Activated T-cell treated with anti-CD3 and anti-CD28 coated beads, Interleukin-2, amount 50 U/mL, for 4 hours (primary cell): ENCODE measurements at regions not wholly inside any gene's neighbourhood (a gene's known extent, or its start where the extent isn't known, plus 50 kb on each side); places are given as distances from the start of the nearest gene placed in this dataset.
"Not testable (repeated sequence)": the region's sequence is repeated elsewhere in the genome, so short reads cannot be mapped to it uniquely, and the experiment has no call there.

Experiments used
- ATAC-seq, 2 donors: fragments of 200-7000 bp; cut with Tn5 transposase; one replicate each; pipeline ENCODE4 v1.10.0; 2021
- DNase-seq: peaks from one replicate; pipeline ENCODE4 v3.0.0-alpha.2; 2020
- H3K27me3 Mint-ChIP-seq: one replicate; pipeline ENCODE4 v1.8.0; 2021; ENCODE audit warnings: low read depth, mixed read lengths
- H3K36me3 Mint-ChIP-seq: one replicate; pipeline ENCODE4 v1.8.0; 2022; ENCODE audit warnings: mixed read lengths; ENCODE audit not compliant: insufficient read depth
- H3K4me1 Mint-ChIP-seq: one replicate; pipeline ENCODE4 v1.8.0; 2021; ENCODE audit warnings: low read depth, mixed read lengths
- H3K4me3 Mint-ChIP-seq: one replicate; pipeline ENCODE4 v1.8.0; 2021; ENCODE audit warnings: mild to moderate bottlenecking, moderate library complexity, mixed read lengths
- H3K9me3 Mint-ChIP-seq: one replicate; pipeline ENCODE4 v1.8.0; 2021; ENCODE audit warnings: mixed read lengths

DNA sequence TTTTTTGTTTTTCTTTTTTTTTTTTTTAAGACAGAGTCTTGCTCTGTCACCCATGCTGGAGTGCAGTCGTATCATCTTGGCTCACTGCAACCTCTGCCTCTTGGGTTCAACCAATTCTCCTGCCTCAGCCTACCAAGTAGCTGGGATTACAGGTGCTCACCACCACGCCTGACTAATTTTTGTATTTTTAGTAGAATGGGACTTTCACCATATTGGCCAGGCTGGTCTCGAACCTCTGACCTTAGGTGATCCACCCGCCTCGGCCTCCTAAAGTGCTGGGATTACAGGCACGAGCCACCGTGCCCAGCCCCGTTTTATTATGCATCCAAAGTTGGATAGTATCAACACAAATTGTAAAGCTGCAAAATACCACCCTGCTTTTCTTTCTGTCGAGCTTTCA is 154.9 kb downstream of the CRPPA start:
- H3K4me3 Mint-ChIP-seq, H3K4me1 Mint-ChIP-seq, H3K36me3 Mint-ChIP-seq, DNase-seq, ATAC-seq, H3K9me3 Mint-ChIP-seq, H3K27me3 Mint-ChIP-seq: not testable (repeated sequence)

DNA sequence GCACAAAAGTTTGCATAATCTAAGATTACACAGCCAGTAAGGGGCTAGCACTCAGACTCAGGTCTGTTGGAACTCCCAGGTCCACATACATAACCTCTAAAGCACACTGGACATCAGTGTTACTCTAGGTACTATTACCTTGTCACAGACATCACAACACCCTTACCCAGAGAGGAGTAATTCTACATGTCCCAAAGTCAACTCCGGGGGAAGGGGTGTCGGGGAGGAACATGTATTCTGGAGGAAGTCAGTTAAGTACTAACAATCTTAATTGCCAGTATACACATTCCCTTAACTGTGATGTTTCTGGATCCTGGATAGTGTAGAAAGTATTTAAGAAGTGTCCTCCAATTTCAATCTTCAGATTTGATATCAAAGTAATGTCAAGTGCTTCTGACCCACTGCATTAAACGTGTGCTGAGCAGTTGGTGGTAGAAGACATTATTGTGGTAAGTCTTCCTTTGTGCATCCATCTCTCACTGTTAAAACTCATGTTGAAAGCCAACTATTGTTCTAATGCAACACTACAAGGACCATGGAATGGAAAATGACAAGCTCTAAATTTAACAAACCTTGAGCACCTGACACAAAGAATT is 155.4 kb downstream of the CRPPA start:
- H3K27me3 Mint-ChIP-seq, result no peaks in the 10 kb centered on the region
- ATAC-seq, result no peak
- no peaks in the 10 kb centered on the region for H3K4me1 Mint-ChIP-seq
- no peaks in the 10 kb centered on the region for H3K36me3 Mint-ChIP-seq
- no peak for DNase-seq
- no peak overlapping the region for H3K4me3 Mint-ChIP-seq
- H3K9me3 Mint-ChIP-seq, result no peaks in the 10 kb centered on the region

DNA sequence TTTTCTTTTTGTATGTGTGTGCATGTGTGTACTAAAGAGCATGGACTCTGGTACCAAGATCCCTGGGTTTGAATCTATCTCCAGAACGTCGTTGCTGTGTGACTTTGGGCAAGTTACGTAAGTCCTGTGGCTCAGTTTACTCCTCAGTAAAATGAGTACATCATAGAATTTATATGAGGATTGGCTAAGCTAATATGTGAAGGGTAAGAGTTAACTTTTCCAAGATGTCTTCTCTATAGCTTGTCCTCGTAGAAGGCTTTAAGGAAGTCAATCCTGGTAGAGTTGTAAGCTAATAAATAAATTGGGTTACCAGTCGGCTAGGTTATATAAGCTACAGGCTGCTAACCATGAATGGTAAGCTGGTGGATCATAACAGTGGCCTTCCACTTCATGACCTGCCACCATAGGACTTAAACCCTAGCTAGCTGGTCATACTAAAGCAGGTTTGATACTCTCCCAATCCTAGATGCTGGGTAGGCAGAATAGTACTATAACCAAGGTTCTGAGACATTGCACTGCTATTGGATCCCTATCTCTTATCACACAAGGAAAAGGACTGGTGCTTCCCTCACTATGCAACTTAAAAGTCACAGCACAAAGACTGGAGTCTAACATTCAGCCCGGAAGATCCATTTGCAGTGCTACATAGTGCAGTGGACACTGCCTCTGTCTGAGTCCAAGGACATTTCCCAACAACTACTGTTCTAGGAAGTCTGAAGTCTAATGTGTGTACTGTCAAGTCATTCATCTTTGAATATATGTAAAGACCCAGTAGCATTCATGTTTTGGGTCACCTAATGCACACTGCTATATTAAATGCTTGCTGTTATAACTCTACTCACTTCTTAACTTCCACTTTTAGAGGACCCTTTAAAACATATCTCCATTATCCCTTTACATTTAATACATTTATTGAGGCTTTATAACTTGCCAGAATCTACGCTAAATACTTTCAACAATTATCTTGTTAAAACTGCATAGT is 156.2 kb downstream of the CRPPA start:
- H3K4me1 Mint-ChIP-seq, result no peaks in the 10 kb centered on the region
- no peaks in the 10 kb centered on the region for H3K36me3 Mint-ChIP-seq
- no peak for ATAC-seq
- no peaks in the 10 kb centered on the region for H3K9me3 Mint-ChIP-seq
- no peak overlapping the region for H3K4me3 Mint-ChIP-seq
- H3K27me3 Mint-ChIP-seq, result no peaks in the 10 kb centered on the region
- no peak for DNase-seq

DNA sequence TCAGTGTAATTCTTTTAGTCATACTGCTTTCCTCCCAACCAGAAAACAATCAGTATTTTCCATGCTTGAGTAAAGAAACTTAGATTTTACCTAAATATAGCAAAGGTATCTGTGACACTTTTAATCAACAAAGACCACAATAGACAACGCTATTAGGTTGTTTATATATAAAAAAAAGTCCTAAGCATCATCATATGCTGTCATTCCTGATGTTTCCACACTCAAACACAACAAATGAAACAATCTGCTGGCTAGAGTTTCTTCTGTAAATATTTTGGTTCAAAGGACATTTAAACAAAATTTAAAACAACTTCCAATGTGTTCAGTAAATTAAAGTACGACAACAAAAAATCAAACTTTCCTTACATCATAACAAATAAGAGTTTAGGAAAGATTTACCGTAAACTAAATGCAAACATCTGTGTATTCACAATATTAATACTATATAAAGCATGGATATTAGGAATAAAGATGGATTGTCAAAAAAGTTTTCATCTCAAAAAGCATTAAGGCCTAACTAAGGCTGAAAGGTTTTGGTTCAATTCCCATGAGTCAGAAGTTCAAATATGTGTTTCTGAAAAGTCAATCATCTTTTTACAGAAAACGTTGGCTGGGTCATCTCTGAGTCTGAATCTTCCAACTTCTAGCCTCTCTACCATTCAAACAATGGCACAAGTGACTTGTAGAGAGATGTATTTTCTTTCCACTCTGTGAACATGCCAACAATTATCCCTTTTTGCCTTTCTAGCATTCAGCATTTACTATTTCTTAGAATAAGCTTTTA is 157.1 kb downstream of the CRPPA start:
- no peaks in the 10 kb centered on the region for H3K9me3 Mint-ChIP-seq
- no peaks in the 10 kb centered on the region for H3K27me3 Mint-ChIP-seq
- no peaks in the 10 kb centered on the region for H3K4me1 Mint-ChIP-seq
- DNase-seq (no peak), ATAC-seq (no peak)
- no peaks in the 10 kb centered on the region for H3K36me3 Mint-ChIP-seq
- H3K4me3 Mint-ChIP-seq, result no peak overlapping the region

DNA sequence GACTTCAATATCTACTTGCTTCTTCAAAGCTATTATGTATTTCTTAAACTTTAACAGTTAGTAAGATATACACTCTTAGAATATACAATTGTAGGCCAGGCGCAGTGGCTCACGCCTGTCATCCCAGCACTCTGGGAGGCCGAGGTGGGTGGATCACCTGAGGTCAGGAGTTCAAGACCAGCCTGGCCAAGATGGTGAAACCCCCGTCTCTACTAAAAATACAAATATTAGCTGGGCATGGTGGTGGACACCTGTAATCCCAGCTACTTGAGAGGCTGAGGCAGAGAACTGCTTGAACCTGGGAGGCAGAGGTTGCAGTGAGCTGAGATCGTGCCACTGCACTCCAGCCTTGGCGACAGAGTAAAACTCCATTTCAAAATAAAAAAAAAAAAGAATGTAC is 158.0 kb downstream of the CRPPA start:
- not testable (repeated sequence) for H3K36me3 Mint-ChIP-seq, H3K9me3 Mint-ChIP-seq, H3K27me3 Mint-ChIP-seq, ATAC-seq, DNase-seq, H3K4me3 Mint-ChIP-seq, H3K4me1 Mint-ChIP-seq

DNA sequence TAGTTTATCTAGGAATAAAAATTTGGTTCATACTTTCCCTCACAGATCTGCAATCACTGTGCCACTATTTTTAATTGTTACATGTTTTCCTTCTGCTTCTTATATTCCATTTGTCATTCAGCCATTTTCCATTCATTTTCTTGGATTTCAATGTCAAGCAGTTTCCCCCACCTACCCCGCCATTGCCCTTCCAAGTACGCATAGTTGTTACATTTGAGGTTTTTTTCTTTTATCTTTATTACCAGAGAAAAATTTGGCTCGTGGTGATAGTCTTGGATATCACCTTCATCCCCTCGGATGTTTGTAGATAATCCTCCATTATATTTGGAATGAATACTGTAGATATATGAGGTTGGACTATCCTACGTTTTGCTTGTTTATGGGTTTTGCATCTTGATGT is 159.7 kb downstream of the CRPPA start:
- no peaks in the 10 kb centered on the region for H3K27me3 Mint-ChIP-seq
- H3K9me3 Mint-ChIP-seq, result no peaks in the 10 kb centered on the region
- H3K36me3 Mint-ChIP-seq, result no peaks in the 10 kb centered on the region
- ATAC-seq, result no peak
- H3K4me1 Mint-ChIP-seq, result no peaks in the 10 kb centered on the region
- no peak for DNase-seq
- no peak overlapping the region for H3K4me3 Mint-ChIP-seq

DNA sequence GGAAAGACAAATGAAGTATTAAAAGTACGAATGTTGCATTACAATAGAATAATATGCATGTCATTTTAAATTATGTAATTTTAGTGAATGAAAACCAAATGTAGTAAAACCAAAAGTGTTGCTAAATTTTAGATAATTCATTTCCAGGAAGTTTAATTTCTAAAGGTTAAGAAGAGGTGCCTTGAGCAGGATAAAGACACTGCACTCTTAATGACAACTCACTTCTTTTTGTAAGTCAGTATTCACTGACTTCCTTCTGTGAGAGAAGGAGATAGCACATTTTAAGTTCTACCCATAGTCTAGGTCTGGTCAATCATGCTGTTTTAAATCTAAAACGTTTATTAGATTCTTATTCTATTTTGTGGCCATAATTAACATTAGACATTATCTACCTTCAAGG is 160.2 kb downstream of the CRPPA start:
- no peaks in the 10 kb centered on the region for H3K9me3 Mint-ChIP-seq
- H3K4me3 Mint-ChIP-seq, result no peak overlapping the region
- H3K27me3 Mint-ChIP-seq, result no peaks in the 10 kb centered on the region
- DNase-seq (no peak), ATAC-seq (no peak)
- H3K4me1 Mint-ChIP-seq, result no peaks in the 10 kb centered on the region
- no peaks in the 10 kb centered on the region for H3K36me3 Mint-ChIP-seq

DNA sequence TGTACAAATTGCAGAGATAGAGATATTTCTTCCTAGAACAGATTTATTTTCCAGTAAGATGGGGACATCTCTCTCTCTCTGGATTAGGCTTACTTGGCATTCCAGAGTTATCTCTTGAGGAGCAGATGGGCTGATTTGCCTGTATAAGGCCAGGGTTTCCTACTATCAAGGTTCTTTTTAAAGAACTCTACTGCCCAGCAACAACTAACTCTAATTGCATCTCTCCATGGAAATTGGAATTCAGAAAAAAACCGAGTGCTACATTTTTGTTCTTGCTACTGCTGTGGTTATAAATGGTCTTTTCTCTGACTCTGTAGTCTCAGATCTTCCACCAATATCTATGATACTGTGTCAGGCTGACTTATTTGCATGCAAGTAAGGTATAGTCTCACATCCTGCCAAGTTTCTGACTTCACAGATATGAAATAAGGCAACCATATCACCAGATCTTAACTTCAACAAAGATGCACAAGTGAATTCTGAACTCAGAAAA is 161.1 kb downstream of the CRPPA start:
- no peaks in the 10 kb centered on the region for H3K9me3 Mint-ChIP-seq
- no peaks in the 10 kb centered on the region for H3K36me3 Mint-ChIP-seq
- ATAC-seq, result no peak
- no peak for DNase-seq
- H3K4me1 Mint-ChIP-seq, result no peaks in the 10 kb centered on the region
- H3K27me3 Mint-ChIP-seq, result no peaks in the 10 kb centered on the region
- no peak overlapping the region for H3K4me3 Mint-ChIP-seq

DNA sequence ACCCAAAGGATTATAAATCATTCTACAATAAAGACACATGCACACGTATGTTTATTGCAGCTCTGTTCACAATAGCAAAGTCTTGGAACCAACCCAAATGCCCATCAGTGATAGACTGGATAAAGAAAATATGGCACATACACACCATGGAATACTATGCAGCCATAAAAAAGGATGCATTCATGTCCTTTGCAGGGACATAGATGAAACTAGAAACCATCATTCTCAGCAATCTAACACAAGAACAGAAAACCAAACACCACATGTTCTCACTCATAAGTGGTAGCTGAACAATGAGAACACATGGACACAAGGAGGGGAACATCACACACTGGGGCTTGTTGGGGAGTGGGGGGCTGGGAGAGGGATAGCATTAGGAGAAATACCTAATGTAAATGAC is 164.9 kb downstream of the CRPPA start:
- not testable (repeated sequence) for H3K4me3 Mint-ChIP-seq, H3K36me3 Mint-ChIP-seq, H3K4me1 Mint-ChIP-seq, H3K9me3 Mint-ChIP-seq, DNase-seq, H3K27me3 Mint-ChIP-seq, ATAC-seq

DNA sequence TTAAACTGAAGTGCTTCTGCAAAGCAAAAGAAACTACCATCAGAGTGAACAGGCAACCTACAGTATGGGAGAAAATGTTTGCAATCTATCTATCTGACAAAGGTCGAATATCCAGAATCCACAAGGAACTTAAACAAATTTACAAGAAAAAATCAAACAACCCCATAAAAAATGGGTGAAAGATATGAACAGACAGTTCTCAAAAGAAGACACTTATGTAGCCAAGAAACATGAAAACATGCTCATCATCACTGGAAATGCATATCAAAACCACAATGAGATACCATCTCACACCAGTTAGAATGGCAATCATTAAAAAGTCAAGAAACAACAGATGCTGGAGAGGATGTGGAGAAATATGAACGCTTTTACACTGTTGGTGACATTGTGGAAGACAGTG is 165.4 kb downstream of the CRPPA start:
- H3K27me3 Mint-ChIP-seq, result not testable (repeated sequence)

DNA sequence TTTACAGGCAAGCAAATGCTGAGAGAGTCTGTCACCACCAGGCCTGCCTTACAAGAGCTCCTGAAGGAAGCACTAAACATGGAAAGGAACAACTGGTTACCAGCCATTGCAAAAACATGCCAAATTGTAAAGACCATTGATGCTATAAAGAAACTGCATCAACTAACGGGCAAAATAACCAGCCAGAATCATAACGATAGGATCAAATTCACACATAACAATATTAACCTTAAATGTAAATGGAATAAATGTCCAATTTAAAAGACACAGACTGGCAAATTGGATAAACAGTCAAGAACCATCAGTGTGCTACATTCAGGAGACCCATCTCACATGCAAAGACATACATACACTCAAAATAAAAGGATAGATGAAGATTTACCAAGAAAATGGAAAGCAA is 170.7 kb downstream of the CRPPA start:
- not testable (repeated sequence) for H3K4me3 Mint-ChIP-seq, H3K36me3 Mint-ChIP-seq, DNase-seq, H3K27me3 Mint-ChIP-seq, ATAC-seq, H3K9me3 Mint-ChIP-seq, H3K4me1 Mint-ChIP-seq

More for the DNA sequence above, 165.4 kb downstream of the CRPPA start:
- DNase-seq, ATAC-seq, H3K4me3 Mint-ChIP-seq, H3K9me3 Mint-ChIP-seq, H3K4me1 Mint-ChIP-seq, H3K36me3 Mint-ChIP-seq: not testable (repeated sequence)

DNA sequence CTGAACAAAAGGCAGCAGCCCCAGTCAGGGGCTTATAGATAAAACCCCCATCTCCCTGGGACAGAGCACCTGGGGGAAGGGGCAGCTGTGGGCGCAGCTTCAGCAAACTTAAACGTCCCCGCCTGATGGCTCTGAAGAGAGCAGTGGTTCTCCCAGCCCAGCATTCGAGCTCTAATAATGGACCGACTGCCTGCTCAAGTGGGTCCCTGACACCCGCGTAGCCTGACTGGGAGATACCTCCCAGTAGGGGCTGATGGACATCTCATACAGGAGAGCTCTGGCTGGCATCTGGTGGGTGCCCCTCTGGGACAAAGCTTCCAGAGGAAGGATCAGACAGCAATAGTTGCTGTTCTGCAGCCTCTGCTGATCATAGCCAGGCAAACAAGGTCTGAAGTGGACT is 172.1 kb downstream of the CRPPA start:
- DNase-seq, H3K27me3 Mint-ChIP-seq, H3K36me3 Mint-ChIP-seq, H3K4me1 Mint-ChIP-seq, H3K9me3 Mint-ChIP-seq, H3K4me3 Mint-ChIP-seq, ATAC-seq: not testable (repeated sequence)

DNA sequence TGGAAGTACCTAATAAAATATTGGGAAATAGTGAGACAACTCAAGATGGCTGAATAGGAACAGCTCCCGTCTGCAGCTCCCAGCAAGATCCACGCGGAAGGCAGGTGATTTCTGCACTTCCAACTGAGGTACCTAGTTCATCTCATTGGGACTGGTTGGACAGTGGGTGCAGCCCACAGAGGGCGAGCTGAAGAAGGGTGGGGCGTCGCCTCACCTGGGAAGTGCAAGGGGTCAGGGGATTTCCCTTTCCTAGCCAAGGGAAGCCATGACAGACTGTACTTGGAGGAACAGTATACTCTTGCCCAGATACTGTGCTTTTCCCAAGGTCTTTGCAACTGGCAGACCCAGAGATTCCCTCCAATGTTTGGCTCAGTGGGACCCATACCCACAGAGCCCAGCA is 172.8 kb downstream of the CRPPA start:
- H3K27me3 Mint-ChIP-seq, H3K36me3 Mint-ChIP-seq, H3K9me3 Mint-ChIP-seq, DNase-seq, ATAC-seq, H3K4me1 Mint-ChIP-seq, H3K4me3 Mint-ChIP-seq: not testable (repeated sequence)

DNA sequence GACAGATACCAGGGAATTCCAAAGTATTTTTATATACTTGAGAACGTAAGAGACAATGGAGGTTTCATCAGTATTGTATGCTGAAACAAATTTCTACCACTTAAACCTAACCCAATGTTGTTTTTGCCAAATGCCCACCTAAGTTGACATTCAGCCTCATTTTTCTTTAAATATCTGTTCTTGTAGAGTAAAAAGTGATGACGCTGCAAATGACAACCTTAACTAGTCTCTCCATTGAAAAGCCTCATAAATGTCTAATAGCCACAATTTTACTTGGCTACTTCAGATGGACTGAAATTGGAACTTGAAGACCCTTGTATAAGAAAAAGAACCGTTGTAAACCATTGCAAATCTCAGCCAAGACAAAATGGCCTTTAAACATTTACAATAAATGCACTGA is 176.9 kb downstream of the CRPPA start:
- no peaks in the 10 kb centered on the region for H3K9me3 Mint-ChIP-seq
- no peaks in the 10 kb centered on the region for H3K4me1 Mint-ChIP-seq
- ATAC-seq (no peak), DNase-seq (no peak)
- no peaks in the 10 kb centered on the region for H3K27me3 Mint-ChIP-seq
- no peaks in the 10 kb centered on the region for H3K36me3 Mint-ChIP-seq
- H3K4me3 Mint-ChIP-seq, result no peak overlapping the region
